ENCODE measurements at regions not wholly inside any gene's neighbourhood (a gene's known extent, or its start where the extent isn't known, plus 50 kb on each side); places are given as distances from the start of the nearest gene placed in this dataset.

DNA sequence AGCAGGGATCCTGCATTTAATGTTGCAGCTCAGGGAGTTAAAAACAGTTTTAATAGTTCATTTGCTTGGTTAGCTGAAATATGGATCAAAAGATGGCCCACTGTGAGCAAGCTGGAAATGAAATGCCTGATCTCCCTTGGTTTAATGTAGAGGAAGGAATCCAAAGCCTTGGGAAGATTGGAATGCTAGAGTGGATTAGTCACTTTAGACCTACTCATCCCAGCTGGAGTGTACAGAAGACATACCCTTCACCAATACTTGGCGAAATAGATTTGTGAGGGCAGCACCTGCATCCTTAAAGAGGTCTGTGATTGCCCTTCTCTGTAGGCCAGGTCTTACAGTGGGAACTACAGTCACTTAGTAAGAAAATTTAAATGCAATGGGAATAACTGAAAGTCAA is 58.0 kb upstream of the KRAS start:
- FAIRE-seq (no peak), DNase-seq (ENCODE audit: low read depth, low spot score) (no peak)
- intact Hi-C loops (cut with micrococcal nuclease), result no loop called here
- H4K20me1 ChIP-seq (replicated peaks; ENCODE audit: control insufficient read depth, extremely low read depth, insufficient read depth, low read length), result no peaks in the 10 kb centered on the region
- no peak overlapping the region for H2AFZ ChIP-seq (ENCODE audit: low read depth, low read length)
- TF ChIP-seq EZH2 (IDR thresholded peaks at IDR 0.05; ENCODE audit: borderline replicate concordance, low read depth, low read length, severe bottlenecking), result no peak
- no peak for TF ChIP-seq JUN (IDR thresholded peaks at IDR 0.05; ENCODE audit: borderline replicate concordance, insufficient read depth, insufficient read length, low read depth)
- no peak for TF ChIP-seq POLR2A (IDR thresholded peaks at IDR 0.05; ENCODE audit: low read depth, low read length)
- TF ChIP-seq MYC (IDR thresholded peaks at IDR 0.05; ENCODE audit: low read depth, low read length), result no peak
- no peaks in the 10 kb centered on the region for H3K36me3 ChIP-seq (ENCODE audit: control insufficient read depth in 2 of 2, extremely low read depth in 1 of 2, insufficient read depth in 2 of 2, low read length in 2 of 2)
- ChIA-PET POLR2A (no interaction called here), CTCF (no interaction called here)
- H3K4me3 ChIP-seq (replicated peaks in 1 of 3; ENCODE audit: insufficient read depth in 1 of 3, low read depth in 1 of 3, low read length in 3 of 3), result no peak overlapping the region
- no peak overlapping the region for H3K9ac ChIP-seq (replicated peaks; ENCODE audit: extremely low read depth, insufficient read depth, low read length)
- H3K4me1 ChIP-seq (ENCODE audit: control insufficient read depth, extremely low read depth, insufficient read depth, low read length), result no peaks in the 10 kb centered on the region
- peaks cover 2% of the 10 kb centered on the region in 2 experiments for H3K27me3 ChIP-seq (ENCODE audit: control insufficient read depth in 2 of 2, insufficient read depth in 2 of 2, low read length in 2 of 2)
- dilution Hi-C loops (cut with MboI; ENCODE audit: extremely low pct_ligation_motif_present, low sequenced_read_pairs), result no loop called here
- H3K79me2 ChIP-seq (ENCODE audit: control insufficient read depth, insufficient read depth, low read length), result no peaks in the 10 kb centered on the region
- H3K27ac ChIP-seq (ENCODE audit: insufficient read depth, low read depth, low read length), result no peak overlapping the region
- BruUV-seq (replicated peaks), result no TSS peak
- H3K9me3 ChIP-seq (replicated peaks; ENCODE audit: control insufficient read depth, insufficient read depth, low read length), result no peaks in the 10 kb centered on the region
- H3K9me1 ChIP-seq (replicated peaks; ENCODE audit: control insufficient read depth, extremely low read depth, insufficient read depth, low read length), result no peaks in the 10 kb centered on the region
- no peak overlapping the region for H3K4me2 ChIP-seq (ENCODE audit: insufficient read depth, low read length)

GRCh38 chr12:25307818-25308217 is 57.1 kb upstream of the KRAS start:
- Histone ChIP-seq H3K27ac (ENCODE audit: insufficient read depth, low read depth, low read length) (no peak overlapping the region), H4K20me1 (replicated peaks; ENCODE audit: control insufficient read depth, extremely low read depth, insufficient read depth, low read length) (no peaks in the 10 kb centered on the region), H3K9me3 (replicated peaks; ENCODE audit: control insufficient read depth, insufficient read depth, low read length) (no peaks in the 10 kb centered on the region), H2AFZ (ENCODE audit: low read depth, low read length) (no peak overlapping the region), H3K4me2 (ENCODE audit: insufficient read depth, low read length) (no peak overlapping the region), H3K4me3 (replicated peaks in 1 of 3; ENCODE audit: insufficient read depth in 1 of 3, low read depth in 1 of 3, low read length in 3 of 3) (no peak overlapping the region), H3K4me1 (ENCODE audit: control insufficient read depth, extremely low read depth, insufficient read depth, low read length) (no peaks in the 10 kb centered on the region), H3K79me2 (ENCODE audit: control insufficient read depth, insufficient read depth, low read length) (no peaks in the 10 kb centered on the region), H3K9ac (replicated peaks; ENCODE audit: extremely low read depth, insufficient read depth, low read length) (no peak overlapping the region), H3K9me1 (replicated peaks; ENCODE audit: control insufficient read depth, extremely low read depth, insufficient read depth, low read length) (no peaks in the 10 kb centered on the region), H3K27me3 (ENCODE audit: control insufficient read depth in 2 of 2, insufficient read depth in 2 of 2, low read length in 2 of 2) (peaks cover 0 to 3% of the 10 kb centered on the region in 2 experiments), H3K36me3 (ENCODE audit: control insufficient read depth in 2 of 2, extremely low read depth in 1 of 2, insufficient read depth in 2 of 2, low read length in 2 of 2) (no peaks in the 10 kb centered on the region)
- intact Hi-C loops (cut with micrococcal nuclease), result no loop called here
- CTCF ChIA-PET, result no interaction called here
- BruUV-seq (replicated peaks), result no TSS peak
- DNase-seq (ENCODE audit: low read depth, low spot score) (no peak), FAIRE-seq (no peak)
- TF ChIP-seq POLR2A (IDR thresholded peaks at IDR 0.05; ENCODE audit: low read depth, low read length), result no peak
- dilution Hi-C loops (cut with MboI; ENCODE audit: extremely low pct_ligation_motif_present, low sequenced_read_pairs), result no loop called here
- POLR2A ChIA-PET, result no interaction called here

Measured in endothelial cell of umbilical vein (primary cell).